GM06990 (cell line): ENCODE measurements at regions not wholly inside any gene's neighbourhood (a gene's known extent, or its start where the extent isn't known, plus 50 kb on each side); places are given as distances from the start of the nearest gene placed in this dataset.

Experiments
- DNase-seq: peaks from one replicate; pipeline ENCODE4 v3.0.0-alpha.2; 2011; ENCODE audit not compliant: insufficient read length; ENCODE audit errors: extremely low read depth
- H3K27me3 ChIP-seq: replicated peaks from 2 replicates; pipeline ENCODE4 v1.6.0; 2011; ENCODE audit warnings: low read length; ENCODE audit not compliant: control insufficient read depth, insufficient read depth
- H3K36me3 ChIP-seq: 2 replicates; pipeline ENCODE4 v1.5.1; 2011; ENCODE audit warnings: low read length; ENCODE audit not compliant: control insufficient read depth, insufficient read depth
- H3K4me3 ChIP-seq: replicated peaks from 2 replicates; pipeline ENCODE4 v1.5.1; 2011; ENCODE audit warnings: low read depth, mild to moderate bottlenecking, control low read depth, low read length
- TF ChIP-seq, protein P1 (sequence below): IDR thresholded peaks from 2 replicates; pipeline ENCODE4 v1.5.1; 2011; ENCODE audit warnings: low read length, control low read depth, mild to moderate bottlenecking, inconsistent platforms; ENCODE audit not compliant: insufficient read depth, poor library complexity, severe bottlenecking

DNA sequence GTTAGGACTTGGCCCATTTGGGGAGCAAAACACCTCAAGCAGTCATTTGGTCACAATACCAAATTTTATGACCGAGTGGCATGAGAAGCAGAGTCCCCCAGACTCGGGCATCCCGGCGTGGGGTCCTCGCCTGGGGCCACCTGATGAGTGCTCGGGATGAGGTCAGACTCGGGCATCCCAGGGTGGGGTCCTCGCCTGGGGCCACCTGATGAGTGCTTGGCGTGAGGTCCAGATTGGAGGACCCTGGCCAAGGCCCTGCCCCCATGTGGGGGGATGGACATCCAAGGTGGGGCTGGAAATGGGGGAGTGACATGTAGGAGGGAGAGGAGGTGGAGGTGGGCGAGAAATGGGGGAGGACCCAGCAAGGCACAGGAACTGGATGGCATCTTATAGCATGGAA lies 56.1 kb upstream of the CST7 start:
- Histone ChIP-seq H3K4me3 (no peak overlapping the region), H3K36me3 (no peaks in the 10 kb centered on the region), H3K27me3 (no peaks in the 10 kb centered on the region)
- no peak for DNase-seq
- TF ChIP-seq, protein P1, sequence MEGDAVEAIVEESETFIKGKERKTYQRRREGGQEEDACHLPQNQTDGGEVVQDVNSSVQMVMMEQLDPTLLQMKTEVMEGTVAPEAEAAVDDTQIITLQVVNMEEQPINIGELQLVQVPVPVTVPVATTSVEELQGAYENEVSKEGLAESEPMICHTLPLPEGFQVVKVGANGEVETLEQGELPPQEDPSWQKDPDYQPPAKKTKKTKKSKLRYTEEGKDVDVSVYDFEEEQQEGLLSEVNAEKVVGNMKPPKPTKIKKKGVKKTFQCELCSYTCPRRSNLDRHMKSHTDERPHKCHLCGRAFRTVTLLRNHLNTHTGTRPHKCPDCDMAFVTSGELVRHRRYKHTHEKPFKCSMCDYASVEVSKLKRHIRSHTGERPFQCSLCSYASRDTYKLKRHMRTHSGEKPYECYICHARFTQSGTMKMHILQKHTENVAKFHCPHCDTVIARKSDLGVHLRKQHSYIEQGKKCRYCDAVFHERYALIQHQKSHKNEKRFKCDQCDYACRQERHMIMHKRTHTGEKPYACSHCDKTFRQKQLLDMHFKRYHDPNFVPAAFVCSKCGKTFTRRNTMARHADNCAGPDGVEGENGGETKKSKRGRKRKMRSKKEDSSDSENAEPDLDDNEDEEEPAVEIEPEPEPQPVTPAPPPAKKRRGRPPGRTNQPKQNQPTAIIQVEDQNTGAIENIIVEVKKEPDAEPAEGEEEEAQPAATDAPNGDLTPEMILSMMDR: no peak

DNA sequence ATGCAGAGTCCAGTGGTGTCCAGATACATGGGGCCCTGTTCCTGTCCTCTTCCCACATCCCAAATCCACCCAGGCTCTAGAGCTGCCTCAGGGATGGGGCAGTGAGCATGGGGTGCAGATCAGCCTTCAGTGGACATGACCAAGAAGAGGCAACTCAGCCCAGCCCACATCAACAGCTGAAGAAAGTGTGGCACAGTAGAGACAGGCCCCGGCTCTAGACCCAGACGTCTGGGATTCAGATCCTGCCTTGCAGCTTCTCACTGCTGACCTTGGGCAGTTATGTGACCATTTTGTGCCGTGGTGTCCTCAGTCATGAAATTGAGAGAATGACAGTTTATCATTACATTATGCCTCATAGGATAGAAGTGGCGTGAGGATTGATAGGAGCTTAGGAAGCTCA lies 54.6 kb upstream of the CST7 start:
- Histone ChIP-seq H3K36me3 (no peaks in the 10 kb centered on the region), H3K27me3 (no peaks in the 10 kb centered on the region), H3K4me3 (no peak overlapping the region)
- TF ChIP-seq, protein P1: no peak
- no peak for DNase-seq

DNA sequence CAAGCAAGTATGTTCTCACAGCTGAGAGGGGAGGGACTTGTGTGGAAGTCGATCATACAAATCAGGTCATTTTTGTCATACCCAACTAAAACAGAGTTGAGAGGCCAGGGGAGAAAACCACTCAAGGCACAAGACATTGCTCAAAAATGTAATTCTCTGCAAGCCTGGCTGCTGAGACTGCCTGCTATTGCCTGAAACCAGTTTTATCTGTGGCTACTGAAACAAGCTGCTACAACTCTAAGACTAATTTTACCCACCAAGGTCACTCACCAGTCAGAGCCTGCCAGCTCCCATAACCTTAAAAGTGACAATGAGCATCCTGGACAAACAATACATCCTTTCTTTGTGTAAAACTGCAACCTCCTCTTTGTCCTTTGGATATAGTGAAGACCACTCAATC lies 54.1 kb upstream of the CST7 start:
- DNase-seq: no peak
- no peak overlapping the region for H3K4me3 ChIP-seq
- TF ChIP-seq, protein P1: no peak
- no peaks in the 10 kb centered on the region for H3K36me3 ChIP-seq
- no peaks in the 10 kb centered on the region for H3K27me3 ChIP-seq

DNA sequence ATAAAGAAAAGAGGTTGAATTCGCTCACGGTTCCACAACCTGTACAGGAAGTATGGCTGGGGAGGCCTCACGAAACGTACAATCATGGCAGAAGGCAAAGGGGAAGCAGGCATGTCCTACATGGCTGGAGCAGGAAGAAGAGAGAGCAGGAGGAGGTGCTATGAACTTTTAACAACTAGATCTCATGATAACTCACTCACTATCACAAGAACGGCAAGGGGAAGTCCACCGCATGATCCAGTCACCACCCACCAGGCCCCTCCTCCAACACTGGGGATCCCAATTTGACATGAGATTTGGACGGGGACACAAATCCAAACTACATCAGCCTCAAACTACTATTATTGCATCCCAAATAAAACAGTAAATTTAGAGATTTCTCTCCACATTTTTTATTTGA lies 53.6 kb upstream of the CST7 start:
- DNase-seq: no peak
- no peaks in the 10 kb centered on the region for H3K27me3 ChIP-seq
- H3K36me3 ChIP-seq: no peaks in the 10 kb centered on the region
- no peak overlapping the region for H3K4me3 ChIP-seq
- TF ChIP-seq, protein P1: no peak

DNA sequence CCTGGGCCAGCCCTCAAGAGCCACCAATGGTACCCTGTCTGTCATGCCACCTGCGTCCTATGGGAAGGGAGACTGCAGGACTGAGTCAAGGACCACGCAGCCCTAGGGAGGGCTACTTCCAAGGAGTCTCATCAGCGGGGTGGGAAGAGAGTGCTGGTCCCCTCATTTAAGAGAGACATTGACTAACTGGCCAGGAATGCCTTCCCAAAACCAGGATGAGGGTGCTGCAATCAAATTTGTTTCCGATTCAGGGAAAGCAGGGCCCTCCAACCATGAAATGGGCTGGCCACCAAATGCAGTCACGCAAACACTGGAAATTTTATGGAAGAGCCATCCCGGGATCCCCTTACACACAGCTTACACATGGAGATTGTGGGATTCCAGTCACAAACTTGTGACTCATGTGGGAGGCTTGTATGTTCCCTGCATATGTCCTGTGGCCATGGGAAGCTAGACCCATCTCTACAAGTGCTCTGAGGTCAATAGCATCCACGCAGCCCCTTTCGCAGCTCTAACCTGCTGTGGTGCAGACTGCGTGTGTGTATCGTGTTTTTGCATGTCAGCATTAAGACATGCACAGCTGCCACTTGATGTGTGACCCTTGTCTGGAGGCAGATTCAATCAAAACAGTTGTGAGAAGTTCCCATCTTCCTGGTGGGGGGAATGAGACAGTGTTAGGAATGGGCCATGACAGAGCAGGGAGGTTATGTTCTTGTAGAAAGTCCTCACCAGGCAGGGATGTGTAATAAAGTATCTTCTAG lies 53.0 kb upstream of the CST7 start:
- TF ChIP-seq, protein P1: no peak

DNA sequence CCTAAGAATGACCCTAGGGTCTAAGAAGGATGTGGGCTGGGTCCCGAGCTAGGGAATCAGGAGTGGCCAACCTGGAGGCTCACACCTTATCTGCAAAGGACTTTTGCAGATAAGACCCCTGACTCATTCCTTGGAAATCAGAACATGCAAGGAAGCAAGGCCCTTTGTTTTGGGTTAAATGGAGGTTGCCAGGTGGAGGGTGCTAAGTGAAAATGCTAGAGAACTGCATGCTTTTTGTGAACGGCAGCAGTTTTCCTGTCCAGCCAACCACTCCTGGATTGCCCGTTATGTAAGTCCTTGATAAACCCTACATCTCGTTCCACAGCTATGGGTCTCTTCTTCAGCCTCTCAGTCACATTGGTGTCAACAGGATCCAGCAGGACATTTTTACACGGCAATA lies 52.1 kb upstream of the CST7 start:
- TF ChIP-seq, protein P1: no peak
- Histone ChIP-seq H3K36me3 (no peaks in the 10 kb centered on the region), H3K4me3 (no peak overlapping the region), H3K27me3 (no peaks in the 10 kb centered on the region)
- DNase-seq: no peak

More for the DNA sequence above, 53.0 kb upstream of the CST7 start:
- no peak for DNase-seq
- H3K4me3 ChIP-seq: no peak overlapping the region
- no peaks in the 10 kb centered on the region for H3K36me3 ChIP-seq
- no peaks in the 10 kb centered on the region for H3K27me3 ChIP-seq
